CD14-positive monocyte (primary cell): ENCODE measurements at regions not wholly inside any gene's neighbourhood (a gene's known extent, or its start where the extent isn't known, plus 50 kb on each side); places are given as distances from the start of the nearest gene placed in this dataset.

Experiments used
- DNase-seq, 3 donors: peaks; one replicate each; pipeline ENCODE4 v3.0.0-alpha.2; 2011 to 2022
- H2AFZ ChIP-seq: 2 replicates; pipeline ENCODE4 v1.6.0; 2012; ENCODE audit warnings: mild to moderate bottlenecking, low read depth, low read length, inconsistent platforms; ENCODE audit not compliant: insufficient read depth, poor library complexity, severe bottlenecking
- H3K27ac ChIP-seq, 2 donors: 1 replicate in 1 of 2; 2 replicates in 1 of 2; pipeline ENCODE4 v1.5.1; 2012 to 2013; ENCODE audit warnings: low read length in 2 of 2, control low read depth in 1 of 2, inconsistent platforms in 1 of 2, low read depth in 1 of 2, mild to moderate bottlenecking in 1 of 2
- H3K27me3 ChIP-seq, 2 donors: one replicate each; pipeline versions ENCODE4 v1.6.0 to v1.6.1; 2011 to 2013; ENCODE audit warnings: low read length in 2 of 2; ENCODE audit not compliant: control insufficient read depth in 2 of 2, insufficient read depth in 2 of 2
- H3K36me3 ChIP-seq, 2 donors: replicated peaks in 1 of 2; 1 replicate in 1 of 2; 2 replicates in 1 of 2; pipeline versions ENCODE4 v1.5.1 to v1.6.1; 2012 to 2013; ENCODE audit warnings: low read length in 2 of 2, control low read depth in 1 of 2, inconsistent platforms in 1 of 2, mild to moderate bottlenecking in 1 of 2; ENCODE audit not compliant: insufficient read depth in 2 of 2, control insufficient read depth in 1 of 2
- H3K4me1 ChIP-seq, 2 donors: 1 replicate in 1 of 2; 2 replicates in 1 of 2; pipeline versions ENCODE4 v1.5.1 to v1.6.1; 2012 to 2013; ENCODE audit warnings: low read length in 2 of 2, control low read depth in 1 of 2, inconsistent platforms in 1 of 2, mild to moderate bottlenecking in 1 of 2, moderate library complexity in 1 of 2; ENCODE audit not compliant: insufficient read depth in 2 of 2, control insufficient read depth in 1 of 2
- H3K4me2 ChIP-seq: replicated peaks from 2 replicates; pipeline ENCODE3; 2012; ENCODE audit warnings: low read length, moderate library complexity, mild to moderate bottlenecking; ENCODE audit not compliant: poor library complexity, severe bottlenecking; ENCODE audit errors: extremely low read depth
- H3K4me3 ChIP-seq, 3 experiments: fragments of 200-600 bp in 1 of 3; sonication (generic) in 1 of 3; replicated peaks in 1 of 3; 1 replicate in 2 of 3; 2 replicates in 1 of 3; pipeline ENCODE4 v1.5.1; 2011 to 2013; ENCODE audit warnings: low read length in 3 of 3, mild to moderate bottlenecking in 3 of 3, control low read depth in 2 of 3, low read depth in 2 of 3, inconsistent platforms in 1 of 3, moderate library complexity in 1 of 3
- H3K79me2 ChIP-seq: 2 replicates; pipeline ENCODE4 v1.6.0; 2012; ENCODE audit warnings: mild to moderate bottlenecking, control low read depth, inconsistent platforms, low read length, moderate library complexity; ENCODE audit not compliant: insufficient read depth
- H3K9ac ChIP-seq: 2 replicates; pipeline ENCODE4 v1.6.0; 2017; ENCODE audit warnings: low read length, mild to moderate bottlenecking; ENCODE audit not compliant: insufficient read depth, poor library complexity, severe bottlenecking
- H3K9me3 ChIP-seq, 2 donors: replicated peaks in 1 of 2; 1 replicate in 1 of 2; 2 replicates in 1 of 2; pipeline versions ENCODE4 v1.5.1 to v1.6.1; 2012 to 2013; ENCODE audit warnings: low read length in 2 of 2, control low read depth in 1 of 2; ENCODE audit not compliant: control insufficient read depth in 1 of 2, insufficient read depth in 1 of 2
- H4K20me1 ChIP-seq: 2 replicates; pipeline ENCODE4 v1.6.0; 2012; ENCODE audit warnings: mild to moderate bottlenecking, low read length, control low read depth, moderate library complexity; ENCODE audit not compliant: insufficient read depth
- H3K27ac Mint-ChIP-seq, 7 donors: one replicate each; pipeline ENCODE4 v1.8.0; 2020; ENCODE audit warnings: mild to moderate bottlenecking in 7 of 7, mixed read lengths in 7 of 7, moderate library complexity in 6 of 7, inconsistent platforms in 2 of 7
- H3K27me3 Mint-ChIP-seq, 3 donors: one replicate each; pipeline ENCODE4 v1.8.0; 2021 to 2022; ENCODE audit warnings: low read depth in 3 of 3, mild to moderate bottlenecking in 3 of 3, mixed read lengths in 3 of 3, moderate library complexity in 3 of 3, inconsistent platforms in 1 of 3
- H3K36me3 Mint-ChIP-seq, 2 donors: one replicate each; pipeline ENCODE4 v1.8.0; 2020; ENCODE audit warnings: mixed read lengths in 2 of 2, inconsistent platforms in 1 of 2, mild to moderate bottlenecking in 1 of 2
- H3K4me1 Mint-ChIP-seq: one replicate; pipeline ENCODE4 v1.8.0; 2020; ENCODE audit warnings: mild to moderate bottlenecking, mixed read lengths
- H3K4me3 Mint-ChIP-seq, 2 donors: one replicate each; pipeline ENCODE4 v1.8.0; 2020; ENCODE audit warnings: mild to moderate bottlenecking in 2 of 2, mixed read lengths in 2 of 2, moderate library complexity in 1 of 2
- H3K9me3 Mint-ChIP-seq, 7 donors: one replicate each; pipeline ENCODE4 v1.8.0; 2020 to 2022; ENCODE audit warnings: mixed read lengths in 7 of 7, mild to moderate bottlenecking in 6 of 7, moderate library complexity in 6 of 7, inconsistent platforms in 2 of 7
- WGBS: methylation state at CpG from one replicate; pipeline ENCODE4 v1.1.5; 2013; ENCODE audit warnings: missing lambda C conversion rate; ENCODE audit not compliant: insufficient coverage; 5-methylcytosine and 5-hydroxymethylcytosine counted together
- intact Hi-C, 2 donors: fragments of 100-400 bp; cut with micrococcal nuclease; formaldehyde crosslinking; loops; one replicate each; pipeline versions ENCODE4 v1.15.0 to v1.15.1; 2023
- TF ChIP-seq, protein P1 (sequence below): fragments of 200-600 bp; IDR thresholded peaks from one replicate; pipeline ENCODE4 v1.8.0; 2022; ENCODE audit warnings: antibody characterized with exemption, mild to moderate bottlenecking

DNA sequence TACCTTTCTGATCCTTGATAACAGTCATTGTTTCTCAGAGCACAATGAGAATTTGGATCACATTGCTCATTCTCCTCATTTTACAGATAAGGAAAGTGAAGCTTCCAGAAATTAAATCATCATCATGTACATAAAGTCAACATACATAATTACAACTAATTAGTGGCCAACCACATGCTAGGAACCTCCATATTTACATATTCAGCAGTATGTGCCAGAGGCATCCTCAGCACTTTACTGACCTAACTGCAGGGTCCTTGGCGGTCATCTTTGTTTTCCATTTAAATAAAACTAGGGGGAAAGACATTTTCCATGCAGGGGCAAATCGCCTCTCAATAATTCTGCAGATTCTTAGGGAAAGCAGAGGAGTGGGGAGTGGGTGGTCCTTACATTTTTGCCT lies 752.9 kb downstream of the KCNJ2 start:
- Histone ChIP-seq H2AFZ (no peak overlapping the region), H4K20me1 (no peaks in the 10 kb centered on the region), H3K9me3 (peaks cover 17% of the 10 kb centered on the region in 2 donors), H3K4me2 (no peak overlapping the region), H3K4me3 (no peak overlapping the region), H3K4me1 (no peaks in the 10 kb centered on the region), H3K27ac (no peak overlapping the region), H3K79me2 (no peaks in the 10 kb centered on the region), H3K9ac (no peak overlapping the region), H3K27me3 (no peaks in the 10 kb centered on the region), H3K36me3 (no peaks in the 10 kb centered on the region)
- Mint-ChIP-seq H3K36me3 (no peaks in the 10 kb centered on the region), H3K4me1 (no peaks in the 10 kb centered on the region), H3K4me3 (no peak overlapping the region), H3K27me3 (peaks cover 0 to 1% (median 0%) of the 10 kb centered on the region in 3 donors), H3K9me3 (peaks cover 4 to 20% (median 12%) of the 10 kb centered on the region in 7 donors), H3K27ac (no peak overlapping the region)
- 79% methylated on average over 2 of the region's 2 CpGs for WGBS
- TF ChIP-seq, protein P1, sequence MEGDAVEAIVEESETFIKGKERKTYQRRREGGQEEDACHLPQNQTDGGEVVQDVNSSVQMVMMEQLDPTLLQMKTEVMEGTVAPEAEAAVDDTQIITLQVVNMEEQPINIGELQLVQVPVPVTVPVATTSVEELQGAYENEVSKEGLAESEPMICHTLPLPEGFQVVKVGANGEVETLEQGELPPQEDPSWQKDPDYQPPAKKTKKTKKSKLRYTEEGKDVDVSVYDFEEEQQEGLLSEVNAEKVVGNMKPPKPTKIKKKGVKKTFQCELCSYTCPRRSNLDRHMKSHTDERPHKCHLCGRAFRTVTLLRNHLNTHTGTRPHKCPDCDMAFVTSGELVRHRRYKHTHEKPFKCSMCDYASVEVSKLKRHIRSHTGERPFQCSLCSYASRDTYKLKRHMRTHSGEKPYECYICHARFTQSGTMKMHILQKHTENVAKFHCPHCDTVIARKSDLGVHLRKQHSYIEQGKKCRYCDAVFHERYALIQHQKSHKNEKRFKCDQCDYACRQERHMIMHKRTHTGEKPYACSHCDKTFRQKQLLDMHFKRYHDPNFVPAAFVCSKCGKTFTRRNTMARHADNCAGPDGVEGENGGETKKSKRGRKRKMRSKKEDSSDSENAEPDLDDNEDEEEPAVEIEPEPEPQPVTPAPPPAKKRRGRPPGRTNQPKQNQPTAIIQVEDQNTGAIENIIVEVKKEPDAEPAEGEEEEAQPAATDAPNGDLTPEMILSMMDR = no peak
- intact Hi-C loops = no loop called here
- no peak for DNase-seq

DNA sequence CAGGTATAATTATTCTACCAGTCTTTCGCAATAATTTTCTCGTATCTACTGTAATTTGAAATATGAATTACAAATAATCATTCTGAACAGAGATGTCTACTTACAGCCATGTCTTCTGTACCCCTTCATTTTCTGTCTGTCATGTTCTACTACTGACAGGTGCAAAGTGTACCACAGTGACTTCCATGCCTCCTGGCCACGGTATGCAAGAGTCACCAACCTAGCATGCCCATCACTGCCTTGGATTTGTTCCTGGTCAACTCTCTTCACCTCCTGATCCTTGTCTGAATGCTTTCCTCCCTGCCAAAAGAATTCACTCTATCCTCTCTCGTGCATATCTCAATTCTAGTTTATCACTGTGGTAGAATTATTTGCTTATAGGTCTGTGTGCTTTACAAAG lies 755.4 kb downstream of the KCNJ2 start:
- H3K27ac ChIP-seq = no peak overlapping the region
- TF ChIP-seq, protein P1 = no peak
- Mint-ChIP-seq H3K27ac (no peak overlapping the region), H3K27me3 (peaks cover 0 to 1% (median 1%) of the 10 kb centered on the region in 3 donors), H3K9me3 (peaks cover 2 to 13% (median 7%) of the 10 kb centered on the region in 7 donors), H3K4me3 (no peak overlapping the region), H3K36me3 (no peaks in the 10 kb centered on the region), H3K4me1 (no peaks in the 10 kb centered on the region)
- H2AFZ ChIP-seq = no peak overlapping the region
- no peaks in the 10 kb centered on the region for H3K36me3 ChIP-seq
- peaks cover 5 to 6% of the 10 kb centered on the region in 2 donors for H3K9me3 ChIP-seq
- no peak overlapping the region for H3K4me2 ChIP-seq
- H3K27me3 ChIP-seq = no peaks in the 10 kb centered on the region
- no peaks in the 10 kb centered on the region for H3K4me1 ChIP-seq
- H4K20me1 ChIP-seq = no peaks in the 10 kb centered on the region
- no peaks in the 10 kb centered on the region for H3K79me2 ChIP-seq
- 92% methylated on average over 1 of the region's 4 CpGs for WGBS
- intact Hi-C loops = no loop called here
- H3K4me3 ChIP-seq = no peak overlapping the region
- no peak for DNase-seq
- no peak overlapping the region for H3K9ac ChIP-seq
